Esophagus squamous epithelium (tissue), 4 donors: ENCODE measurements at regions not wholly inside any gene's neighbourhood (a gene's known extent, or its start where the extent isn't known, plus 50 kb on each side); places are given as distances from the start of the nearest gene placed in this dataset.

Experiments used
- CTCF ChIP-seq, 6 experiments: fragments of 450-650 bp in 4 of 6; fragments of 200-600 bp in 2 of 6; sonication (generic) in 2 of 6; IDR thresholded peaks; one replicate each; pipeline ENCODE4 v1.5.1; 2016 to 2019; ENCODE audit warnings: antibody characterized with exemption in 6 of 6, mild to moderate bottlenecking in 4 of 6, moderate library complexity in 4 of 6
- POLR2A ChIP-seq, 4 donors: fragments of 450-650 bp; IDR thresholded peaks; one replicate each; pipeline ENCODE4 v1.6.1; 2017; ENCODE audit warnings: antibody characterized with exemption in 4 of 4, mild to moderate bottlenecking in 4 of 4, moderate library complexity in 3 of 4

- TF ChIP-seq POLR2A (IDR thresholded peaks at IDR 0.05) (no peak), CTCF (IDR thresholded peaks at IDR 0.05) (no peak)
Measured at GRCh38 chr20:19830211-19830785, 72.2 kb downstream of the RIN2 start.
